Ishikawa (cell line): ENCODE measurements at regions not wholly inside any gene's neighbourhood (a gene's known extent, or its start where the extent isn't known, plus 50 kb on each side); places are given as distances from the start of the nearest gene placed in this dataset.

Experiments used
- CEBPB ChIP-seq: IDR thresholded peaks from 2 replicates; pipeline ENCODE4 v1.6.1; 2012
- CREB1 ChIP-seq: IDR thresholded peaks from 2 replicates; pipeline ENCODE4 v1.6.1; 2012; ENCODE audit warnings: low read depth
- EGR1 ChIP-seq: IDR thresholded peaks from 2 replicates; pipeline ENCODE4 v1.6.1; 2012
- EP300 ChIP-seq: IDR thresholded peaks from 2 replicates; pipeline ENCODE4 v1.6.1; 2012; ENCODE audit warnings: borderline replicate concordance
- FOXM1 ChIP-seq: IDR thresholded peaks from 2 replicates; pipeline ENCODE4 v1.6.1; 2012; ENCODE audit warnings: low read depth, borderline replicate concordance
- MAX ChIP-seq: IDR thresholded peaks from 2 replicates; pipeline ENCODE4 v1.6.1; 2012
- NFIC ChIP-seq: IDR thresholded peaks from 2 replicates; pipeline ENCODE4 v1.6.1; 2012
- RAD21 ChIP-seq: IDR thresholded peaks from 2 replicates; pipeline ENCODE4 v1.6.1; 2012; ENCODE audit warnings: low read depth
- REST ChIP-seq: IDR thresholded peaks from 2 replicates; pipeline ENCODE4 v1.6.1; 2012; ENCODE audit warnings: low read depth, mild to moderate bottlenecking
- TAF1 ChIP-seq: IDR thresholded peaks from 2 replicates; pipeline ENCODE4 v1.6.1; 2012; ENCODE audit warnings: low read depth, mild to moderate bottlenecking
- TCF12 ChIP-seq: IDR thresholded peaks from 2 replicates; pipeline ENCODE4 v1.6.1; 2012; ENCODE audit warnings: low read depth
- TEAD4 ChIP-seq: IDR thresholded peaks from 2 replicates; pipeline ENCODE4 v1.6.1; 2012
- USF1 ChIP-seq: IDR thresholded peaks from 2 replicates; pipeline ENCODE4 v1.6.1; 2012
- YY1 ChIP-seq: IDR thresholded peaks from 2 replicates; pipeline ENCODE4 v1.6.1; 2012; ENCODE audit warnings: low read depth
- ZBTB7A ChIP-seq: IDR thresholded peaks from 2 replicates; pipeline ENCODE4 v1.6.1; 2012; ENCODE audit warnings: low read depth

- TF ChIP-seq CREB1 (no peak), TAF1 (no peak), ZBTB7A (no peak), MAX (no peak), FOXM1 (no peak), TEAD4 (no peak), CEBPB (no peak), USF1 (no peak), REST (no peak)
Observed at GRCh38 chr10:130392031-130392430, 255.8 kb downstream of the GLRX3 start.

GRCh38 chr10:130393342-130393741 is 257.2 kb downstream of the GLRX3 start:
- TF ChIP-seq TEAD4 (no peak), USF1 (no peak), TCF12 (no peak), CEBPB (no peak), RAD21 (no peak), YY1 (no peak), EP300 (no peak), ZBTB7A (no peak), FOXM1 (no peak), EGR1 (no peak), CREB1 (no peak), REST (no peak), MAX (no peak), TAF1 (no peak), NFIC (no peak)

GRCh38 chr10:130394832-130395231 is 258.6 kb downstream of the GLRX3 start:
- TF ChIP-seq CREB1 = no peak
- TF ChIP-seq CEBPB = no peak
- no peak for TF ChIP-seq YY1
- no peak for TF ChIP-seq EP300
- TF ChIP-seq USF1 = no peak
- no peak for TF ChIP-seq NFIC
- no peak for TF ChIP-seq MAX
- TF ChIP-seq TCF12 = no peak
- no peak for TF ChIP-seq REST
- no peak for TF ChIP-seq TAF1
- no peak for TF ChIP-seq FOXM1
- no peak for TF ChIP-seq EGR1
- TF ChIP-seq ZBTB7A = no peak
- TF ChIP-seq RAD21 = no peak
- no peak for TF ChIP-seq TEAD4

- no peak for TF ChIP-seq EP300
- TF ChIP-seq NFIC = no peak
- TF ChIP-seq MAX = no peak
- TF ChIP-seq CEBPB = no peak
- no peak for TF ChIP-seq FOXM1
- no peak for TF ChIP-seq CREB1
- no peak for TF ChIP-seq TAF1
- no peak for TF ChIP-seq REST
- no peak for TF ChIP-seq TEAD4
Observed at GRCh38 chr10:130395248-130395936, 259.2 kb downstream of the GLRX3 start.
